ENCODE measurements at regions not wholly inside any gene's neighbourhood (a gene's known extent, or its start where the extent isn't known, plus 50 kb on each side); places are given as distances from the start of the nearest gene placed in this dataset.
A peak's percentile ranks its signal among the peaks of the same experiment; 100 is the strongest.

DNA sequence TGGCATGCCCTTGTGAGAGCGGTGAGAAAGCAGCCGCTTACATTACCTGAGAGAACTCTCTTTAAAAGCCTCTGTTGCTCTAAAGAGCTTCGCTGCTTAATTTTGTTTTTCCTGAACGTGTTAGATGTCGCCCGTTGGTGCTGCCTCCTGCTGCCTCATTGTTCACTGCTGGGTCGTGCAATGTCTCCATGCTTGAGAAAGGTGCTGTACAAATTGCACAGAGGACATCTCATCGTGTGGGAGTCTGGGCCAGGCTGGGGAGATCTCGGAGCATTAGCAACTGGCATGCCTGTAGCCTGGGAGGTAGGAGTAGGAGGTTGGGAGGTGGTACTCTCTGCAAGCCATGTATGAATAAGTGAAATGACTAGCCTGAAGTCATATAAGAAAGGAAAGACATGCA is 686.0 kb downstream of the NOVA1 start:
- TF ChIP-seq, protein P1, sequence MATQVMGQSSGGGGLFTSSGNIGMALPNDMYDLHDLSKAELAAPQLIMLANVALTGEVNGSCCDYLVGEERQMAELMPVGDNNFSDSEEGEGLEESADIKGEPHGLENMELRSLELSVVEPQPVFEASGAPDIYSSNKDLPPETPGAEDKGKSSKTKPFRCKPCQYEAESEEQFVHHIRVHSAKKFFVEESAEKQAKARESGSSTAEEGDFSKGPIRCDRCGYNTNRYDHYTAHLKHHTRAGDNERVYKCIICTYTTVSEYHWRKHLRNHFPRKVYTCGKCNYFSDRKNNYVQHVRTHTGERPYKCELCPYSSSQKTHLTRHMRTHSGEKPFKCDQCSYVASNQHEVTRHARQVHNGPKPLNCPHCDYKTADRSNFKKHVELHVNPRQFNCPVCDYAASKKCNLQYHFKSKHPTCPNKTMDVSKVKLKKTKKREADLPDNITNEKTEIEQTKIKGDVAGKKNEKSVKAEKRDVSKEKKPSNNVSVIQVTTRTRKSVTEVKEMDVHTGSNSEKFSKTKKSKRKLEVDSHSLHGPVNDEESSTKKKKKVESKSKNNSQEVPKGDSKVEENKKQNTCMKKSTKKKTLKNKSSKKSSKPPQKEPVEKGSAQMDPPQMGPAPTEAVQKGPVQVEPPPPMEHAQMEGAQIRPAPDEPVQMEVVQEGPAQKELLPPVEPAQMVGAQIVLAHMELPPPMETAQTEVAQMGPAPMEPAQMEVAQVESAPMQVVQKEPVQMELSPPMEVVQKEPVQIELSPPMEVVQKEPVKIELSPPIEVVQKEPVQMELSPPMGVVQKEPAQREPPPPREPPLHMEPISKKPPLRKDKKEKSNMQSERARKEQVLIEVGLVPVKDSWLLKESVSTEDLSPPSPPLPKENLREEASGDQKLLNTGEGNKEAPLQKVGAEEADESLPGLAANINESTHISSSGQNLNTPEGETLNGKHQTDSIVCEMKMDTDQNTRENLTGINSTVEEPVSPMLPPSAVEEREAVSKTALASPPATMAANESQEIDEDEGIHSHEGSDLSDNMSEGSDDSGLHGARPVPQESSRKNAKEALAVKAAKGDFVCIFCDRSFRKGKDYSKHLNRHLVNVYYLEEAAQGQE (IDR thresholded peaks at IDR 0.05; ENCODE audit: insufficient replicate concordance, low read depth): no peak
- TF ChIP-seq GABPA (IDR thresholded peaks at IDR 0.05; ENCODE audit: low read depth): no peak
- no peak for TF ChIP-seq SPI1 (IDR thresholded peaks at IDR 0.05; ENCODE audit: borderline replicate concordance, low read depth)
- no peak for TF ChIP-seq POLR2AphosphoS5 (IDR thresholded peaks at IDR 0.05; ENCODE audit: low read depth)
- no peak for TF ChIP-seq CTCF (IDR thresholded peaks at IDR 0.05; ENCODE audit: insufficient read depth, low read length)
- H3K27ac ChIP-seq (replicated peaks): no peak overlapping the region

DNA sequence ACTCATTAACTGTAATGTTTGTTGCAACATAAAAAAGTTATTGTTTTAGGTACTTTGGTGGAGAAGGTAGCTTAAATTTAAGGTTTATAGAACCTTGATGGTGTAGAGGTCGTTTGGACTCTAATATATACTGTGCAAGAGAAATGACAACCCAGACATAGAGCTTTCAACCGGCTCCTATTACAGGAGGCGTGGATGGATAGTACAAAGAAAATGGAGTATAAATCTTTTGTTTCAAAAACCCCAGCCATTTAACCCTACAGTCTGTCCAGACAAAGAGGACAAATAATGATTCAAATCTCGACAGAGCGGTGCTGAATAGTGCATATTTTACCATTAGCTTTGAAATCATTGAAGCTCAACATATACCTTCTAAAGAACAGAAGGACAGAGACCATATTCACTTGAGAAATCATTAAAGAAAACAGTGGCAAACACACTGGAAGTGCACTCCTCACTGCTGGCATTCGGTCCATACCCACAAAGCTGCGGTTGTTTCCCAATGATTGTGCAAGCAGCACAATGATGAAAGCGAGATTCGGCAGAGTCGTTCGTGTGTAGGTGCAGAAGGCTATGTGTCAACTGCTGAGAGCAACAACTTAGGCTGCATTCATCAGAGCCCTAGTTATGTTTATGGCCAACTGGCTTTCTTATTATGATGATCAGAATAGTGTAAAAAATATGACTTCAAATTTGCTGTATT is 688.6 kb downstream of the NOVA1 start:
- Histone ChIP-seq H3K27me3 (ENCODE audit: insufficient read depth, poor library complexity, severe bottlenecking) (no peaks in the 10 kb centered on the region), H3K27ac (replicated peaks) (no peak overlapping the region), H3K4me3 (replicated peaks; ENCODE audit: insufficient read depth, low read length) (no peak overlapping the region)
- TF ChIP-seq POLR2AphosphoS5 (IDR thresholded peaks at IDR 0.05; ENCODE audit: low read depth) (no peak), SPI1 (IDR thresholded peaks at IDR 0.05; ENCODE audit: borderline replicate concordance, low read depth) (no peak), GABPA (IDR thresholded peaks at IDR 0.05; ENCODE audit: low read depth) (no peak), CTCF (IDR thresholded peaks at IDR 0.05; ENCODE audit: insufficient read depth, low read length) (no peak)
- TF ChIP-seq, protein P1 (IDR thresholded peaks at IDR 0.05; ENCODE audit: insufficient replicate concordance, low read depth): no peak
- DNase-seq (ENCODE audit: low read depth in 1 of 2, low spot score in 1 of 2): peak; percentile 5 to 45

More for the DNA sequence above, 686.0 kb downstream of the NOVA1 start:
- no peaks in the 10 kb centered on the region for H3K27me3 ChIP-seq (ENCODE audit: insufficient read depth, poor library complexity, severe bottlenecking)
- H3K4me3 ChIP-seq (replicated peaks; ENCODE audit: insufficient read depth, low read length): no peak overlapping the region
- DNase-seq (ENCODE audit: low read depth in 1 of 2, low spot score in 1 of 2): no peak

DNA sequence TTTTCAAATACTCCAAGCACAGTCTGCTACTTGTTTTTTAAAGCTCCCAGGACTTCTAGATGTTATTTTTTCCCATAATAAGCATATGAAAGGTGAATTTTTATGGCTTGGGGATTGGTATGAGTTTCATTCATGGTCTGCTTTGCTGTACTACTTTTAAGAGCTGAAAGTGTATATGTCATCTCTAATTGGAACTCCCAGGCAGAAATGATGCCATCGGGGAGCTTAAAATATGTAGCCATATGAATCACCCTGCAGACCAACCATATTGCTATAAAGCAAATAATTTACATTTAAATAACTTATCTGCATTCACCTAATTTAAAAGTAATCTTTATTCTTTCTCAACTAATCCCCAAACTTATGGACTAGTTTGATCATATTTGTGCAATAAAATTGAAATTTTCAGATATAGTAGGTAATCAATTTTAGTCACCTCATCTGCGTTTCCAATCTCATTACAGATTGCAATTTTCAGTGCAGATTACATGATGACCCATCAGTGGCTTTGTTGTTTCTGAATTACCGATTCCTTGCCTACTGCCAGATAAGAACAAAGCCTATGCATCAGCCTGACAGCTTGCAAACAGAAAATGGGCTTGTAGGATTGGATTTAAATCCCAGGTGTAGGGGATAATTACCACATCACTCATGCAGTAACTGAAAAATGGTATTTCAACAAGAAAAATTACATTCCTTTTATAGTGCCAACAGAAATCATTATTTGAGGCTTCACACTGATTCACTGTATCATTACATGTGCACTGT is 689.4 kb downstream of the NOVA1 start:
- DNase-seq (ENCODE audit: low read depth in 1 of 2, low spot score in 1 of 2): no peak
- no peaks in the 10 kb centered on the region for H3K27me3 ChIP-seq (ENCODE audit: insufficient read depth, poor library complexity, severe bottlenecking)
- TF ChIP-seq GABPA (IDR thresholded peaks at IDR 0.05; ENCODE audit: low read depth): no peak
- no peak for TF ChIP-seq CTCF (IDR thresholded peaks at IDR 0.05; ENCODE audit: insufficient read depth, low read length)
- TF ChIP-seq SPI1 (IDR thresholded peaks at IDR 0.05; ENCODE audit: borderline replicate concordance, low read depth): no peak
- no peak overlapping the region for H3K27ac ChIP-seq (replicated peaks)
- H3K4me3 ChIP-seq (replicated peaks; ENCODE audit: insufficient read depth, low read length): no peak overlapping the region
